Progenitor cell of endocrine pancreas (in vitro differentiated cells): ENCODE measurements at regions not wholly inside any gene's neighbourhood (a gene's known extent, or its start where the extent isn't known, plus 50 kb on each side); places are given as distances from the start of the nearest gene placed in this dataset.
"Not testable (repeated sequence)": the region's sequence is repeated elsewhere in the genome, so short reads cannot be mapped to it uniquely, and the experiment has no call there.

Experiments used
- DNase-seq: peaks from one replicate; pipeline ENCODE4 v3.0.0; 2021; ENCODE audit warnings: low spot score; ENCODE audit not compliant: unreplicated experiment
- H3K27ac Mint-ChIP-seq: 2 replicates; pipeline ENCODE4 v1.8.0; 2021; ENCODE audit warnings: mild to moderate bottlenecking, moderate library complexity, mixed read lengths
- H3K27me3 Mint-ChIP-seq: 2 replicates; pipeline ENCODE4 v1.8.0; 2021; ENCODE audit warnings: mixed read lengths
- H3K36me3 Mint-ChIP-seq: 2 replicates; pipeline ENCODE4 v1.8.0; 2022; ENCODE audit warnings: mixed read lengths; ENCODE audit not compliant: insufficient read depth
- H3K4me1 Mint-ChIP-seq: 2 replicates; pipeline ENCODE4 v1.8.0; 2021; ENCODE audit warnings: low read depth, mixed read lengths
- H3K4me3 Mint-ChIP-seq: 2 replicates; pipeline ENCODE4 v1.8.0; 2021; ENCODE audit warnings: low read depth, mild to moderate bottlenecking, moderate library complexity, mixed read lengths
- H3K9me3 Mint-ChIP-seq: 2 replicates; pipeline ENCODE4 v1.8.0; 2021; ENCODE audit warnings: low read depth, mixed read lengths
- CTCF ChIP-seq: fragments of 200-600 bp; sonication (generic); IDR thresholded peaks from one replicate; pipeline ENCODE4 v1.5.0; 2021; ENCODE audit warnings: antibody characterized with exemption, mild to moderate bottlenecking; ENCODE audit not compliant: unreplicated experiment

GRCh38 chr12:58314610-58315009 is 373.2 kb downstream of the ATP23 start:
- TF ChIP-seq CTCF: no peak
- no peak overlapping the region for H3K4me3 Mint-ChIP-seq
- H3K4me1 Mint-ChIP-seq: peaks cover 4% of the 10 kb centered on the region
- H3K27ac Mint-ChIP-seq: no peak overlapping the region
- H3K27me3 Mint-ChIP-seq: no peaks in the 10 kb centered on the region
- no peak for DNase-seq
- H3K9me3 Mint-ChIP-seq: peaks cover 13% of the 10 kb centered on the region
- no peaks in the 10 kb centered on the region for H3K36me3 Mint-ChIP-seq

GRCh38 chr12:58316926-58317325 is 375.6 kb downstream of the ATP23 start:
- peaks cover 13% of the 10 kb centered on the region for H3K9me3 Mint-ChIP-seq
- H3K27me3 Mint-ChIP-seq: no peaks in the 10 kb centered on the region
- peaks cover 4% of the 10 kb centered on the region for H3K4me1 Mint-ChIP-seq
- no peak overlapping the region for H3K27ac Mint-ChIP-seq
- DNase-seq: no peak
- H3K4me3 Mint-ChIP-seq: no peak overlapping the region
- no peaks in the 10 kb centered on the region for H3K36me3 Mint-ChIP-seq
- no peak for TF ChIP-seq CTCF

- Mint-ChIP-seq H3K9me3 (peaks cover 13% of the 10 kb centered on the region), H3K27ac (no peak overlapping the region), H3K36me3 (no peaks in the 10 kb centered on the region), H3K27me3 (no peaks in the 10 kb centered on the region), H3K4me3 (no peak overlapping the region), H3K4me1 (peaks cover 6% of the 10 kb centered on the region)
- no peak for TF ChIP-seq CTCF
- DNase-seq: no peak
These were observed 380.0 kb downstream of the ATP23 start for GRCh38 chr12:58321414-58321813.

- no peaks in the 10 kb centered on the region for H3K27me3 Mint-ChIP-seq
- no peak for TF ChIP-seq CTCF
- no peaks in the 10 kb centered on the region for H3K36me3 Mint-ChIP-seq
- no peak for DNase-seq
- H3K27ac Mint-ChIP-seq: no peak overlapping the region
- no peak overlapping the region for H3K4me3 Mint-ChIP-seq
- H3K4me1 Mint-ChIP-seq: peaks cover 4% of the 10 kb centered on the region
- peaks cover 7% of the 10 kb centered on the region for H3K9me3 Mint-ChIP-seq
These were observed 382.3 kb downstream of the ATP23 start for GRCh38 chr12:58323676-58324075.

- DNase-seq: no peak
- H3K27me3 Mint-ChIP-seq: no peaks in the 10 kb centered on the region
- H3K9me3 Mint-ChIP-seq: no peaks in the 10 kb centered on the region
- TF ChIP-seq CTCF: no peak
- no peak overlapping the region for H3K27ac Mint-ChIP-seq
- H3K36me3 Mint-ChIP-seq: no peaks in the 10 kb centered on the region
- peaks cover 4% of the 10 kb centered on the region for H3K4me1 Mint-ChIP-seq
- H3K4me3 Mint-ChIP-seq: no peak overlapping the region
These were observed 384.2 kb downstream of the ATP23 start for GRCh38 chr12:58325561-58325960.

- no peaks in the 10 kb centered on the region for H3K36me3 Mint-ChIP-seq
These were observed 385.2 kb downstream of the ATP23 start for GRCh38 chr12:58326534-58326933.

GRCh38 chr12:58336581-58337242 is 395.3 kb downstream of the ATP23 start:
- H3K36me3 Mint-ChIP-seq, H3K27me3 Mint-ChIP-seq, H3K27ac Mint-ChIP-seq, H3K4me1 Mint-ChIP-seq, H3K4me3 Mint-ChIP-seq, DNase-seq: not testable (repeated sequence)
- H3K9me3 Mint-ChIP-seq: peaks cover 11% of the 10 kb centered on the region

More at GRCh38 chr12:58326534-58326933, 385.2 kb downstream of the ATP23 start:
- no peak for TF ChIP-seq CTCF
- H3K27me3 Mint-ChIP-seq: no peaks in the 10 kb centered on the region
- DNase-seq: no peak
- peaks cover 4% of the 10 kb centered on the region for H3K4me1 Mint-ChIP-seq
- H3K4me3 Mint-ChIP-seq: no peak overlapping the region
- no peaks in the 10 kb centered on the region for H3K9me3 Mint-ChIP-seq
- H3K27ac Mint-ChIP-seq: no peak overlapping the region

GRCh38 chr12:58337539-58337938 is 396.2 kb downstream of the ATP23 start:
- not testable (repeated sequence) for DNase-seq, H3K4me3 Mint-ChIP-seq, H3K36me3 Mint-ChIP-seq, H3K27me3 Mint-ChIP-seq, H3K27ac Mint-ChIP-seq, H3K4me1 Mint-ChIP-seq
- peaks cover 11% of the 10 kb centered on the region for H3K9me3 Mint-ChIP-seq
